ENCODE measurements at regions not wholly inside any gene's neighbourhood (a gene's known extent, or its start where the extent isn't known, plus 50 kb on each side); places are given as distances from the start of the nearest gene placed in this dataset.
A peak's percentile ranks its signal among the peaks of the same experiment; 100 is the strongest.

GRCh38 chrX:78838709-78839108, 91.2 kb downstream of the LPAR4 start:
- Histone ChIP-seq H4K20me1 (replicated peaks in 1 of 2; ENCODE audit: control insufficient read depth in 1 of 2, insufficient read depth in 2 of 2, low read length in 2 of 2) (no peaks in the 10 kb centered on the region), H3K27me3 (replicated peaks in 1 of 4; ENCODE audit: control insufficient read depth in 3 of 4, extremely low read depth in 1 of 4, insufficient read depth in 3 of 4, low read length in 3 of 4) (no peaks in the 10 kb centered on the region), H3K79me2 (ENCODE audit: control insufficient read depth in 1 of 2, insufficient read depth in 2 of 2, low read length in 2 of 2) (no peaks in the 10 kb centered on the region), H3K9ac (replicated peaks in 1 of 4; ENCODE audit: extremely low read depth in 1 of 4, low read depth in 3 of 4, low read length in 3 of 4) (no peak overlapping the region), H2BK15ac (ENCODE audit: low read length) (no peak overlapping the region), H3K4me3 (ENCODE audit: extremely low read depth in 1 of 4, insufficient read depth in 2 of 4, low read depth in 3 of 4, low read length in 4 of 4) (no peak overlapping the region), H3K27ac (ENCODE audit: low read depth, low read length) (no peak overlapping the region), H3K4me1 (replicated peaks in 1 of 4; ENCODE audit: control insufficient read depth in 3 of 4, insufficient read depth in 4 of 4, low read length in 3 of 4) (no peaks in the 10 kb centered on the region), H3K18ac (ENCODE audit: extremely low read depth, low read length) (no peak overlapping the region), H2BK20ac (ENCODE audit: low read length) (no peak overlapping the region), H2AK5ac (ENCODE audit: low read depth, low read length) (no peak overlapping the region), H3K79me1 (ENCODE audit: low read depth, low read length) (no peaks in the 10 kb centered on the region), H4K5ac (ENCODE audit: insufficient read length, low read depth, low read length) (no peak overlapping the region), H3K4ac (replicated peaks; ENCODE audit: insufficient read length, low read depth, low read length) (no peak overlapping the region), H3K56ac (replicated peaks; ENCODE audit: insufficient read length, low read depth, low read length) (no peak overlapping the region), H3K9me3 (ENCODE audit: insufficient read depth in 2 of 2, low read depth in 1 of 2, low read length in 1 of 2) (no peaks in the 10 kb centered on the region), H2AFZ (ENCODE audit: low read length) (no peak overlapping the region; the same call in 1 of the 2 replicates), H3K4me2 (ENCODE audit: insufficient read depth in 1 of 2, low read depth in 2 of 2, low read length in 2 of 2) (no peak overlapping the region), H3K23me2 (ENCODE audit: low read depth, low read length) (no peaks in the 10 kb centered on the region), H3K36me3 (ENCODE audit: control insufficient read depth in 2 of 4, insufficient read depth in 4 of 4, low read length in 3 of 4) (no peaks in the 10 kb centered on the region), H2BK12ac (ENCODE audit: low read depth, low read length) (no peak overlapping the region), H3K14ac (ENCODE audit: insufficient read length) (no peak overlapping the region), H2BK120ac (replicated peaks; ENCODE audit: low read depth, low read length) (no peak overlapping the region), H4K8ac (ENCODE audit: extremely low read depth, insufficient read depth, low read length) (no peak overlapping the region), H3K23ac (ENCODE audit: insufficient read length) (no peak overlapping the region), H4K91ac (replicated peaks; ENCODE audit: insufficient read length, low read length) (no peak overlapping the region), H2BK5ac (ENCODE audit: low read depth, low read length) (no peak overlapping the region)
- ChIA-PET CTCF (ENCODE audit: partially characterized antibody) (no interaction called here), POLR2A (ENCODE audit: partially characterized antibody) (no interaction called here)
- FAIRE-seq, result peak; percentile 19
- DNase-seq (ENCODE audit: low read depth in 1 of 2, low spot score in 2 of 2), result no peak
- TF ChIP-seq FOSL1 (IDR thresholded peaks at IDR 0.05; ENCODE audit: insufficient read depth, low read depth, low read length) (no peak), MAX (IDR thresholded peaks at IDR 0.05) (no peak), ASH2L (IDR thresholded peaks at IDR 0.05; ENCODE audit: low read length) (no peak), RBBP5 (IDR thresholded peaks at IDR 0.05; ENCODE audit: borderline replicate concordance, low read depth, low read length) (no peak), CHD1 (IDR thresholded peaks at IDR 0.05; ENCODE audit: low read depth, low read length) (no peak), ZNF274 (IDR thresholded peaks at IDR 0.05; ENCODE audit: borderline replicate concordance, extremely low read depth, low read length) (no peak), ATF2 (IDR thresholded peaks at IDR 0.05; ENCODE audit: low read length) (no peak), MAFK (IDR thresholded peaks at IDR 0.05; ENCODE audit: low read depth, low read length) (no peak)

Data from H1 (cell line).